Loucy (cell line): ENCODE measurements at regions not wholly inside any gene's neighbourhood (a gene's known extent, or its start where the extent isn't known, plus 50 kb on each side); places are given as distances from the start of the nearest gene placed in this dataset.

Source experiments
- H2AFZ ChIP-seq: fragments of 200-600 bp; sonication (generic); 2 replicates; pipeline ENCODE4 v1.6.0; 2016; ENCODE audit warnings: antibody characterized with exemption, mild to moderate bottlenecking, low read length, moderate library complexity
- H3F3A ChIP-seq: fragments of 200-600 bp; 2 replicates; pipeline ENCODE4 v1.6.0; 2016; ENCODE audit warnings: antibody characterized with exemption, low read depth, mild to moderate bottlenecking
- H3K27me3 ChIP-seq: fragments of 200-600 bp; sonication (generic); 2 replicates; pipeline ENCODE4 v1.6.1; 2014; ENCODE audit warnings: low read length, mild to moderate bottlenecking; ENCODE audit not compliant: insufficient read depth, poor library complexity, severe bottlenecking
- H3K36me3 ChIP-seq: fragments of 200-600 bp; sonication (generic); 2 replicates; pipeline ENCODE4 v1.6.1; 2016; ENCODE audit warnings: low read length; ENCODE audit not compliant: insufficient read depth
- H3K4me1 ChIP-seq: fragments of 200-600 bp; sonication (generic); 2 replicates; pipeline ENCODE4 v1.5.1; 2014; ENCODE audit warnings: low read length, mild to moderate bottlenecking; ENCODE audit not compliant: insufficient read depth, poor library complexity, severe bottlenecking
- H3K4me2 ChIP-seq: fragments of 200-600 bp; sonication (generic); 2 replicates; pipeline ENCODE4 v1.6.0; 2014; ENCODE audit warnings: antibody characterized with exemption, low read length, low read depth, mild to moderate bottlenecking; ENCODE audit not compliant: poor library complexity, severe bottlenecking
- H3K4me3 ChIP-seq: fragments of 200-600 bp; sonication (generic); 2 replicates; pipeline ENCODE4 v1.5.1; 2014; ENCODE audit warnings: low read length, mild to moderate bottlenecking, mixed read lengths; ENCODE audit not compliant: poor library complexity, severe bottlenecking
- H3K79me2 ChIP-seq: fragments of 200-600 bp; sonication (generic); 2 replicates; pipeline ENCODE4 v1.6.1; 2014; ENCODE audit warnings: low read length; ENCODE audit not compliant: insufficient read depth
- H3K9ac ChIP-seq: fragments of 200-600 bp; sonication (generic); 2 replicates; pipeline ENCODE4 v1.6.0; 2014; ENCODE audit warnings: mild to moderate bottlenecking, low read depth, low read length, moderate library complexity; ENCODE audit not compliant: poor library complexity, severe bottlenecking
- H3K9me2 ChIP-seq: fragments of 200-600 bp; sonication (generic); replicated peaks from 2 replicates; pipeline ENCODE4 v1.6.1; 2016; ENCODE audit warnings: low read depth, low read length, mixed read lengths
- H3K9me3 ChIP-seq: fragments of 200-600 bp; sonication (generic); 2 replicates; pipeline ENCODE4 v1.6.1; 2014; ENCODE audit warnings: mild to moderate bottlenecking, antibody characterized with exemption, low read length, low read depth; ENCODE audit not compliant: insufficient read depth
- H4K20me1 ChIP-seq: fragments of 200-600 bp; sonication (generic); 2 replicates; pipeline ENCODE4 v1.6.0; 2014; ENCODE audit warnings: antibody characterized with exemption, low read length, mild to moderate bottlenecking; ENCODE audit not compliant: insufficient read depth, poor library complexity, severe bottlenecking
- CTCF ChIP-seq: fragments of 200-600 bp; sonication (generic); conservative IDR thresholded peaks from 2 replicates; pipeline ENCODE4 v1.5.1; 2014; ENCODE audit warnings: mild to moderate bottlenecking, antibody characterized with exemption, low read length
- EZH2phosphoT487 ChIP-seq: fragments of 200-600 bp; IDR thresholded peaks from 2 replicates; pipeline ENCODE4 v1.6.1; 2018; ENCODE audit warnings: antibody characterized with exemption, mild to moderate bottlenecking, moderate library complexity, borderline replicate concordance

GRCh38 chr12:38956337-38956736, 50.9 kb upstream of the CPNE8 start:
- TF ChIP-seq EZH2phosphoT487 (no peak), CTCF (no peak)
- no peaks in the 10 kb centered on the region for H3K4me1 ChIP-seq
- H3K4me2 ChIP-seq, result no peak overlapping the region
- H3K79me2 ChIP-seq, result no peaks in the 10 kb centered on the region
- no peak overlapping the region for H3K9ac ChIP-seq
- no peaks in the 10 kb centered on the region for H3K36me3 ChIP-seq
- no peaks in the 10 kb centered on the region for H4K20me1 ChIP-seq
- no peak overlapping the region for H3K4me3 ChIP-seq
- H3F3A ChIP-seq, result no peaks in the 10 kb centered on the region
- no peaks in the 10 kb centered on the region for H3K9me3 ChIP-seq
- H3K27me3 ChIP-seq, result no peaks in the 10 kb centered on the region
- H3K9me2 ChIP-seq, result no peaks in the 10 kb centered on the region
- no peak overlapping the region for H2AFZ ChIP-seq
